HL-60 (cell line): ENCODE measurements at regions not wholly inside any gene's neighbourhood (a gene's known extent, or its start where the extent isn't known, plus 50 kb on each side); places are given as distances from the start of the nearest gene placed in this dataset.

Experiments used
- DNase-seq, 2 experiments: peaks; one replicate each; pipeline ENCODE4 v3.0.0-alpha.2; 2010 to 2020; ENCODE audit warnings: low read depth in 1 of 2, low spot score in 1 of 2
- H3K27ac ChIP-seq: fragments of 250-450 bp; sonication (Bioruptor Pico); replicated peaks from 2 replicates; pipeline ENCODE4 v1.5.1; 2020; ENCODE audit warnings: mild to moderate bottlenecking, moderate library complexity
- H3K27me3 ChIP-seq: fragments of 250-450 bp; sonication (Bioruptor Pico); 2 replicates; pipeline ENCODE4 v1.5.1; 2021; ENCODE audit warnings: mild to moderate bottlenecking, moderate library complexity; ENCODE audit not compliant: insufficient read depth, poor library complexity, severe bottlenecking
- H3K4me3 ChIP-seq: replicated peaks from 2 replicates; pipeline ENCODE4 v1.5.1; 2011; ENCODE audit warnings: mild to moderate bottlenecking, control low read depth, low read length; ENCODE audit not compliant: insufficient read depth
- CTCF ChIP-seq: IDR thresholded peaks from one replicate; pipeline ENCODE4 v1.5.1; 2011; ENCODE audit warnings: low read length, control low read depth, inconsistent platforms; ENCODE audit not compliant: insufficient read depth
- GABPA ChIP-seq: IDR thresholded peaks from 2 replicates; pipeline ENCODE4 v1.6.1; 2012; ENCODE audit warnings: low read depth
- POLR2AphosphoS5 ChIP-seq: IDR thresholded peaks from 2 replicates; pipeline ENCODE4 v1.6.1; 2012; ENCODE audit warnings: low read depth
- REST ChIP-seq: IDR thresholded peaks from 2 replicates; pipeline ENCODE4 v1.6.1; 2012; ENCODE audit warnings: low read depth; ENCODE audit not compliant: insufficient replicate concordance
- SPI1 ChIP-seq: IDR thresholded peaks from 2 replicates; pipeline ENCODE4 v1.6.1; 2012; ENCODE audit warnings: low read depth, mild to moderate bottlenecking, borderline replicate concordance

GRCh38 chr10:62657244-62657835 is 147.2 kb upstream of the ADO start:
- DNase-seq = no peak
- no peaks in the 10 kb centered on the region for H3K27me3 ChIP-seq
- no peak for TF ChIP-seq GABPA
- TF ChIP-seq REST = no peak
- TF ChIP-seq SPI1 = no peak
- TF ChIP-seq CTCF = no peak
- TF ChIP-seq POLR2AphosphoS5 = no peak

GRCh38 chr10:62658516-62658915 is 146.0 kb upstream of the ADO start:
- TF ChIP-seq SPI1 = no peak
- Histone ChIP-seq H3K4me3 (no peak overlapping the region), H3K27me3 (no peaks in the 10 kb centered on the region), H3K27ac (no peak overlapping the region)
- no peak for DNase-seq

More at GRCh38 chr10:62657244-62657835, 147.2 kb upstream of the ADO start:
- Histone ChIP-seq H3K4me3 (no peak overlapping the region), H3K27ac (no peak overlapping the region)

- Histone ChIP-seq H3K27ac (no peak overlapping the region), H3K27me3 (no peaks in the 10 kb centered on the region), H3K4me3 (no peak overlapping the region)
- no peak for DNase-seq
- no peak for TF ChIP-seq CTCF
- no peak for TF ChIP-seq GABPA
Observed at GRCh38 chr10:62661143-62661542, 143.4 kb upstream of the ADO start.

- no peak overlapping the region for H3K27ac ChIP-seq
- DNase-seq = no peak
- no peaks in the 10 kb centered on the region for H3K27me3 ChIP-seq
- TF ChIP-seq GABPA (no peak), CTCF (no peak), POLR2AphosphoS5 (no peak), REST (no peak), SPI1 (no peak)
- H3K4me3 ChIP-seq = no peak overlapping the region
Observed at GRCh38 chr10:62662486-62662885, 142.0 kb upstream of the ADO start.
